D341Med (cell line): ENCODE measurements at regions not wholly inside any gene's neighbourhood (a gene's known extent, or its start where the extent isn't known, plus 50 kb on each side); places are given as distances from the start of the nearest gene placed in this dataset.

Experiments used
- DNase-seq: peaks from one replicate; pipeline ENCODE4 v3.0.0; 2012; ENCODE audit warnings: low spot score

GRCh38 chr12:45587877-45588533 lies 141.5 kb upstream of the ARID2 start:
- no peak for DNase-seq

- DNase-seq, result no peak
Measured at GRCh38 chr12:45590646-45591045, 138.9 kb upstream of the ARID2 start.

GRCh38 chr12:45591635-45592034 lies 137.9 kb upstream of the ARID2 start:
- no peak for DNase-seq

- no peak for DNase-seq
Measured at GRCh38 chr12:45596366-45596765, 133.1 kb upstream of the ARID2 start.

GRCh38 chr12:45598336-45598735 lies 131.2 kb upstream of the ARID2 start:
- no peak for DNase-seq

GRCh38 chr12:45598761-45599160 lies 130.7 kb upstream of the ARID2 start:
- DNase-seq, result no peak

GRCh38 chr12:45599196-45599595 lies 130.3 kb upstream of the ARID2 start:
- no peak for DNase-seq

- no peak for DNase-seq
Measured at GRCh38 chr12:45601390-45601789, 128.1 kb upstream of the ARID2 start.

- no peak for DNase-seq
Measured at GRCh38 chr12:45601888-45602287, 127.6 kb upstream of the ARID2 start.

GRCh38 chr12:45605624-45606023 lies 123.9 kb upstream of the ARID2 start:
- DNase-seq, result no peak

- no peak for DNase-seq
Measured at GRCh38 chr12:45611061-45611460, 118.4 kb upstream of the ARID2 start.

- DNase-seq, result no peak
Measured at GRCh38 chr12:45611495-45611894, 118.0 kb upstream of the ARID2 start.

GRCh38 chr12:45612044-45612794 lies 117.3 kb upstream of the ARID2 start:
- DNase-seq, result no peak

GRCh38 chr12:45613296-45613695 lies 116.2 kb upstream of the ARID2 start:
- no peak for DNase-seq

GRCh38 chr12:45613855-45614254 lies 115.7 kb upstream of the ARID2 start:
- DNase-seq, result no peak

GRCh38 chr12:45615268-45615667 lies 114.2 kb upstream of the ARID2 start:
- DNase-seq, result no peak

GRCh38 chr12:45619736-45620135 lies 109.8 kb upstream of the ARID2 start:
- DNase-seq, result no peak

GRCh38 chr12:45621703-45622102 lies 107.8 kb upstream of the ARID2 start:
- DNase-seq, result no peak

GRCh38 chr12:45622210-45622937 lies 107.1 kb upstream of the ARID2 start:
- no peak for DNase-seq

GRCh38 chr12:45623221-45623620 lies 106.3 kb upstream of the ARID2 start:
- DNase-seq, result no peak

- no peak for DNase-seq
Measured at GRCh38 chr12:45623940-45624339, 105.6 kb upstream of the ARID2 start.

- DNase-seq, result no peak
Measured at GRCh38 chr12:45626965-45627364, 102.5 kb upstream of the ARID2 start.

- no peak for DNase-seq
Measured at GRCh38 chr12:45627407-45628069, 102.0 kb upstream of the ARID2 start.
